ENCODE measurements at regions not wholly inside any gene's neighbourhood (a gene's known extent, or its start where the extent isn't known, plus 50 kb on each side); places are given as distances from the start of the nearest gene placed in this dataset.

GRCh38 chr2:195559431-195559914 is 97.6 kb upstream of the SLC39A10 start (continued):
- TF ChIP-seq FOXM1 (IDR thresholded peaks at IDR 0.05; ENCODE audit: low read depth) (peak; percentile 70), TAF1 (IDR thresholded peaks at IDR 0.05; ENCODE audit: borderline replicate concordance, low read depth, low read length) (0 out of 2 replicates have a peak, but pooled peaks have one; percentile 24)

GRCh38 chr2:195555971-195556370 is 101.1 kb upstream of the SLC39A10 start:
- Histone ChIP-seq H3K27ac (ENCODE audit: low read depth in 2 of 2, low read length in 1 of 2) (no peak overlapping the region), H2AFZ (ENCODE audit: low read depth) (no peak overlapping the region; the same call in 1 of the 2 replicates), H3K9ac (no peak overlapping the region), H3K36me3 (replicated peaks in 1 of 2; ENCODE audit: control insufficient read depth in 1 of 2, insufficient read depth in 2 of 2, low read length in 1 of 2) (no peaks in the 10 kb centered on the region), H3K27me3 (ENCODE audit: insufficient read depth) (no peaks in the 10 kb centered on the region), H3F3A (replicated peaks; ENCODE audit: insufficient read depth) (peaks cover 22% of the 10 kb centered on the region), H3K4me1 (ENCODE audit: control insufficient read depth in 1 of 2, insufficient read depth in 2 of 2, low read depth in 1 of 2, low read length in 1 of 2) (peaks cover 0 to 18% of the 10 kb centered on the region in 2 experiments; a peak in 2 of 4 replicates), H3K4me2 (no peak overlapping the region), H3K4me3 (ENCODE audit: low read depth in 2 of 2, low read length in 1 of 2) (no peak overlapping the region), H3K9me2 (no peaks in the 10 kb centered on the region), H3K79me2 (ENCODE audit: insufficient read depth) (no peaks in the 10 kb centered on the region), H4K20me1 (ENCODE audit: insufficient read depth) (no peaks in the 10 kb centered on the region), H3K9me3 (no peaks in the 10 kb centered on the region)
- ChIA-PET POLR2A (no interaction called here), CTCF (no interaction called here)
- 95% methylated on average over 1 of the region's 1 CpG for WGBS (ENCODE audit: low lambda C conversion rate)
- TF ChIP-seq NFIC (IDR thresholded peaks at IDR 0.05; ENCODE audit: borderline replicate concordance) (no peak), EP300 (IDR thresholded peaks at IDR 0.05; ENCODE audit: borderline replicate concordance in 1 of 2, low read depth in 1 of 2, low read length in 1 of 2) (no peak), RXRA (IDR thresholded peaks at IDR 0.05; ENCODE audit: borderline replicate concordance, low read depth) (no peak), ELF1 (IDR thresholded peaks at IDR 0.05) (no peak), CTCF (IDR thresholded peaks at IDR 0.05) (no peak), FOXM1 (IDR thresholded peaks at IDR 0.05; ENCODE audit: low read depth) (no peak), MXI1 (IDR thresholded peaks at IDR 0.05; ENCODE audit: low read depth, low read length) (no peak), EZH2phosphoT487 (IDR thresholded peaks at IDR 0.05; ENCODE audit: borderline replicate concordance, low read depth) (no peak), FOSL2 (IDR thresholded peaks at IDR 0.05; ENCODE audit: borderline replicate concordance, low read depth) (no peak), REST (IDR thresholded peaks at IDR 0.05; ENCODE audit: low read depth, low read length) (no peak), MEF2A (IDR thresholded peaks at IDR 0.05; ENCODE audit: borderline replicate concordance, low read depth) (no peak), TCF12 (IDR thresholded peaks at IDR 0.05) (no peak), POLR2AphosphoS5 (IDR thresholded peaks at IDR 0.05; ENCODE audit: low read depth, low read length) (no peak), CHD2 (IDR thresholded peaks at IDR 0.05; ENCODE audit: low read length, partially characterized antibody) (no peak)
- DNase-seq: no peak
